Esophagus muscularis mucosa (tissue), 3 donors: ENCODE measurements at regions not wholly inside any gene's neighbourhood (a gene's known extent, or its start where the extent isn't known, plus 50 kb on each side); places are given as distances from the start of the nearest gene placed in this dataset.

Experiments used
- POLR2A ChIP-seq: fragments of 450-650 bp; IDR thresholded peaks from one replicate; pipeline ENCODE4 v1.6.1; 2017; ENCODE audit warnings: antibody characterized with exemption, moderate library complexity, mild to moderate bottlenecking, low read depth
- POLR2AphosphoS5 ChIP-seq, 2 donors: sonication (generic); formaldehyde crosslinking; IDR thresholded peaks; one replicate each; pipeline ENCODE4 v1.6.1; 2017; ENCODE audit warnings: antibody characterized with exemption in 2 of 2
- TF ChIP-seq, protein P1 (sequence below), 3 experiments: fragments of 200-600 bp in 2 of 3; fragments of 450-650 bp in 1 of 3; sonication (generic) in 2 of 3; IDR thresholded peaks; one replicate each; pipeline ENCODE4 v1.5.1; 2017 to 2019; ENCODE audit warnings: antibody characterized with exemption in 3 of 3, mild to moderate bottlenecking in 2 of 3, moderate library complexity in 1 of 3

DNA sequence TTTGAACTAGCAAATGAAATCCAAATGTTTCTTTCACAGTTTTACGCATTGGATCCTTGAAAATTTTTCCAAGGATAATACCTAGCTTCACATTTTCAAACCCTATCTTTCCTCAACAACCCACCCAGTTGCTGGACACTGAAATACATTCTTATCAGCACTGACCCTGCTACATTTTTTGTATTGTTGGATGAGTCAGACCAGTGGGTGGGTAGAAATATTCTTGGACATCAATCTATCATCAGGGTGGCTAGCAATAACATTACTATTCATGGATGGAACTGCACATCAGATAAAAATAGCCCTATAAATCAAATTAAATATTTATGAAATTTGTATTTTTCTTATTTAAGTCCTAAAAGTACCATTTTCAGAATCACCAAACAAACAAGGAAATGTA lies 407.4 kb upstream of the IZUMO3 start:
- TF ChIP-seq, protein P1, sequence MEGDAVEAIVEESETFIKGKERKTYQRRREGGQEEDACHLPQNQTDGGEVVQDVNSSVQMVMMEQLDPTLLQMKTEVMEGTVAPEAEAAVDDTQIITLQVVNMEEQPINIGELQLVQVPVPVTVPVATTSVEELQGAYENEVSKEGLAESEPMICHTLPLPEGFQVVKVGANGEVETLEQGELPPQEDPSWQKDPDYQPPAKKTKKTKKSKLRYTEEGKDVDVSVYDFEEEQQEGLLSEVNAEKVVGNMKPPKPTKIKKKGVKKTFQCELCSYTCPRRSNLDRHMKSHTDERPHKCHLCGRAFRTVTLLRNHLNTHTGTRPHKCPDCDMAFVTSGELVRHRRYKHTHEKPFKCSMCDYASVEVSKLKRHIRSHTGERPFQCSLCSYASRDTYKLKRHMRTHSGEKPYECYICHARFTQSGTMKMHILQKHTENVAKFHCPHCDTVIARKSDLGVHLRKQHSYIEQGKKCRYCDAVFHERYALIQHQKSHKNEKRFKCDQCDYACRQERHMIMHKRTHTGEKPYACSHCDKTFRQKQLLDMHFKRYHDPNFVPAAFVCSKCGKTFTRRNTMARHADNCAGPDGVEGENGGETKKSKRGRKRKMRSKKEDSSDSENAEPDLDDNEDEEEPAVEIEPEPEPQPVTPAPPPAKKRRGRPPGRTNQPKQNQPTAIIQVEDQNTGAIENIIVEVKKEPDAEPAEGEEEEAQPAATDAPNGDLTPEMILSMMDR (IDR thresholded peaks at IDR 0.05): no peak
- no peak for TF ChIP-seq POLR2AphosphoS5 (IDR thresholded peaks at IDR 0.05)
- TF ChIP-seq POLR2A: no peak
